HG02798 (cell line): ENCODE measurements at regions not wholly inside any gene's neighbourhood (a gene's known extent, or its start where the extent isn't known, plus 50 kb on each side); places are given as distances from the start of the nearest gene placed in this dataset.

ENCODE experiments used
- ATAC-seq: cut with Tn5 transposase; IDR thresholded peaks from one replicate; pipeline ENCODE4 v1.9.1; 2021; ENCODE audit warnings: mild to moderate bottlenecking; ENCODE audit not compliant: unreplicated experiment, poor library complexity

DNA sequence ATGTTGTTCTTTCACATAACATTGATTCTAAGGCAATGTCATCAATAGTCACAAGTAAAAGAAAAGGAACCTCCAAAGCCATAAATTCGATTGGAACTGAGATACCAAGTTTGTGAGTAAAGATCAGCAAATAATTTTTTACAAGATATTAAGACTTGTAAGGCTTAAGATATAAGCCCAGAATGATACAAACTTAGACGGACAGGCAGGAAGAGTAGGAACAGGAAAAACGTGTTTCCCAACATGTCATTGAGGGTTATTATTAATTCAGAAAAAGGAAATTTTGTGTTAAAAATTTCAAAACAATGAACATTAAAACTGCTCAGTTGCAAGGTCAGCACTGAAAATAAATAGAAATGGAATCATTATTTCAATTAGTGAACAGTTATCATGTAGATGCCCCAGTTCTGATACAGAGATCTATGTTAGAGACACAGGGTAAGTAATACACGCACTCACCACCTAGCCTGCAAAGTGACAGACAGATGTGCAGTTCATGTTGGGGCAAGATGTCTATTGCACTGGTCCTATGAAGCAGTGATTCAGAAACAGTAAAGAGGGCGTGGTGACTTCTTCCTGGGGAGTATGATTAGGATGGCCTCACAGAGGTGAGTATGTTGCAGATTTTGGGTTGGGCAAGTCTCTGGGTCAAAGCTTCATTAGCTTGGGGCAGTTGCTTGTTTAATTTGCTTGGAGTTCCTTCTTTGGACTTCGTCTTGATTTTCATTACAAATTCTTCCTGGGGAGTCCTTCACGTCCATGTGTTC, 284.4 kb downstream of the SETD4 start:
- ATAC-seq, result no peak

DNA sequence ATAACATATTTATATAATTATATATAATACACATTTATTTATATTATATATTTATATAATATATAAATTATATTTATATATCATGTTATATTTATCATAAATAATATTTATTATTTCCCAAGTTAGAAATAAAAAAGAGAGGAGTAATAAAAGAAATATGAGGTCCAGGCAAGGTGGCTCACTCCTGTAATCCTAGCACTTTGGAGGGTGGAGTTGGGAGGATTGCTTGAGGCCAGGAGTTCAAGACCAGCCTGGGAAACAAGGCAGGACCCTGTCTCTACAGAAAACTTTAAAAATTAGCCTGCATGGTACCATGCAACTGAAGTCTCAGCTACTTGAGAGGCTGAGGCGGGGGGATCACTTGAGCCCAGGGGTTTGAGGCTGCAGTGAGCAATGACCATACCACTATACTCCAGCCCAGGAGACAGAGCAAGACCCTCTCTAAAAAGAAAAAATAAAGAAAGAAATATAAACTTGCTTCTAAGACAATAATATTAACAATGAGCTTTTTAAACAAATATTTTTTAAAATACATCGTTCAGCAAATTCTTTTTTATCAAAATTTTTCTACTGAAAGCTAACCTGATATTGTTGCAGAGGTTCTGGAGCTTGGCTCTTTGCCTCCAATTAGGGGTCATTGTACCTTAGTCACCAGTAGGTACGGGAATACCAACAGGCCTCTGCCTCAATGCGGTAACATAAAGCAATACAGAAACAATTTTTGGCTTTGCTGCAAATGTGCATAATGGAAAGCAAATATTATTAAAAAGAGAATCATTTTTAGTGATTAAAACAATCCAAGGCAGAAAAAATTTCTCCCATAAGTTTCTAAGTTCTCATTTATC, 290.0 kb downstream of the SETD4 start:
- ATAC-seq, result no peak

DNA sequence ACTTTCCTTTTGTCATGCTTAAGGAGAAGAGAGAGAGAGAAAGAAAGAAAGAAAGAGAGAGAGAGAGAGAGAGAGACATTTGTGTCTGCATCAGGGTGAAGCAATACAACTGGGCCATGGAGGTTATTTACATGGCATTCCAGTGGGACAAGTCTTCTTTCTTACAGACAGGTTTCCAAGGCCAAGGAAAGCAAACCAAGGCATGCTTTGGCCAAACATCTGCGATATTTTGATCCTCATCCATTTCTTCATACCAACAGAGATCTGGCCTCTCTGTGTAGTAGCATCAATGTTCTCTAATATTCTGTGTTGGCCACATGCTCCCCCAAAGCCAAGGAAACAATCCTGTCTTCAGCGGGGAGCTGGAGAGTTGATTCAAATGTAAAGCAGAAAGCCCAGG, 292.1 kb downstream of the SETD4 start:
- ATAC-seq, result no peak

DNA sequence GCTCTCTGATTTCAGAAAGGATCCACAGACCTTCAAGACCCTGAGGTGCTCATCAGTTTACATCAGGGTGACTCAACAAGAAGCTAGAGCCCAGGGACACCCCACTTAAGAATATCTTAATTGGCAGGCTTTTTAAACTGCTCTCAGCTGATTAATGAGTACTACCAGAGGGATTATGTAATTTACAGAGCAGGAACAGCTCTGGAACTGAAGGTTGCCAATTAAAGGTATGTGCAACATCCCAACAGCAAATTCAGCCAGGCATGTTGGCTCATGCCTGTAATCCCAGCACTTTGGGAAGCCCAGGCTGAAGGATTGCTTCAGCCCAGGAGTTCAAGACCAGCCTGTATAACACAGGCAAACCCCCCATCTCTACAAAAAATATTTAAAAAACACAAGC, 295.7 kb downstream of the SETD4 start:
- no peak for ATAC-seq

DNA sequence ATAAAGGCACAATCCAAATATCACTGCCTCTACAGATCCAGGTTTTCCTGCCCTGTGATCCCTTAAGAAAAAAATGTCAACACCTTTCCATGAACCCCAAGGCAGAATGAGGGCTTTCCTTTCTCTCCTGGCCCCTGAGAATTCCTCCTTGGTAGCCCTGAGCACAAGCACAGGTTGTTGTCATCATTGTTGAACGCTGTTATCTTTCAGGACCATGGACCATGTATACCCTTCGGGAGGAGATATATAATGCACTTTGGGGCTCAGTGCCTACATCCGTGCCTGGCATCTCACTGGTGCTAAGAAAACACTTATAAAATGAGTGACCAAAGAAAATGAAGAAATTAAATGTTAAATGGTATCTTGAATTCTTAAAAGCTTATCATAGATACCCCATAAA, 296.2 kb downstream of the SETD4 start:
- ATAC-seq, result no peak

DNA sequence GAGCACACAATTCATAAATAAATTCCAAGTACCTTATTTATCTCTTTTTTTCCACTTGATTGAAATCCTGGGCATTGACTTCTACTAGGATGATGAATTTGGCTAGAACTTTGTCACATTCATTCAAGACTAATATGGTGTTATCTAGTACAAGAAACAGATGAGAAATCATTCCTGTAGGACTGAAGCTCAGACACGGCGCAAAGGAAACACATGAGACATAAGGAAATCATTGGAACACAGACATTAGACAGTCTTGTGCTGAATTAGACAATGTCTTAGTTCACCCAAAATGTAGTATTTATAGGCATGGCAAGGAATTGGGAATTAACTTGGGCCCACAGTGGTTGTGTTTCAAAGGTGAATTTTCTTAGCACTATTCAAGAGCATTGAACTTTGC, 305.7 kb downstream of the SETD4 start:
- no peak for ATAC-seq

DNA sequence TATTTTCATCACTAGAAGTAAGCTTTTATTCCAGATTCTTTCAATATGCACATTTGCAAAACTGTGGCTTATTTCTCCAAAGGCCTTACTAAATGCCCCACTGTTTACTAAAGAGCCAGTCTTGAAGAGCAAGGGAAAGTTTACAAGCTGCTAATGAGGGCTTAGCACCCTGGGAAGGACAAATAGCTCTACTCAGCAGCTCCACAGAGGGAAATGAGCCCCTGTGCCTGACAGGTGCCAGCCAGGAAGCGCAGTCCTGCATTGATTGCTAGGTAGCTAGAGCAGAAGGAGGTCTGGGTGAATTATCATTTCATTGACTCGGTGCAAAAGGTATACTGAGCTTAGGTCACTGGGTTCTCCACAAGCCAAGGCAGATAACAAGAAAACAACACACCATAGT, 307.0 kb downstream of the SETD4 start:
- no peak for ATAC-seq

DNA sequence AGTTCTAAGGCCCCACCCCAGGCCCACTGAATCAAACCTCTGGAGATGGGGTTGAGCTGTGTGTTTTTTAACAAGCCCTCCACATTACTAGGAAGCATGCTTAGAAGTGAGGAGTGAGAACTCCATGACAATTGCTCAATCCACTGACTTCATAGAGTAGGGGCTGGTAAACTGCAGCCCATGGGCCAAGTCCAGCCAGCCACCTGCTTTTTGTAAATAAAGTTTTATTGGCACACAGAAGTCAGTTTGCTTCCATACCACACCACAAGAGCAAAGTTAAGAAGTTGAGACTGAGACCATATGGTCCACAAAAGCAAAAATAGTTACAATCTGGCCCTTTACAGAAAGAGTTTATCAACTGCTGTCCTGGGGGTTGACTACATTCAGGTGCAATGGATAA, 309.2 kb downstream of the SETD4 start:
- no peak for ATAC-seq

DNA sequence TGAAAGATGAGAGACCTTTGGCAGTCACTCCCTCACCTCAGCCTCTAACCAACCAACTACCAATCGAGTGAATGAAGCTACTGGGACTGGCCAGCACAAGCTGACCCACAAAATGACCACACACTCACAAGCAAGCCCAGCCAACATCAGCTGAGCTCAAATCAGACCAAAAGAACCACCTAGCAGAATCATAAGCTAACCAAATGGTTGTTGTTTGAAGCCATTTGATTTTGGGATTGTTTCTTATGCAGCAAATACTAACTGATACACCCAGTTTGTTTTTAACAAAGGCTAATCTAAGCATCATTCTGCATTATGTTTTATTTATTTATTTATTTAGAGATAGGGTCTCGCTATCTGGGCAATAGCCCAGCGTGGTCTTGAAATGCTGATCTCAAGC, 310.4 kb downstream of the SETD4 start:
- ATAC-seq, result no peak

DNA sequence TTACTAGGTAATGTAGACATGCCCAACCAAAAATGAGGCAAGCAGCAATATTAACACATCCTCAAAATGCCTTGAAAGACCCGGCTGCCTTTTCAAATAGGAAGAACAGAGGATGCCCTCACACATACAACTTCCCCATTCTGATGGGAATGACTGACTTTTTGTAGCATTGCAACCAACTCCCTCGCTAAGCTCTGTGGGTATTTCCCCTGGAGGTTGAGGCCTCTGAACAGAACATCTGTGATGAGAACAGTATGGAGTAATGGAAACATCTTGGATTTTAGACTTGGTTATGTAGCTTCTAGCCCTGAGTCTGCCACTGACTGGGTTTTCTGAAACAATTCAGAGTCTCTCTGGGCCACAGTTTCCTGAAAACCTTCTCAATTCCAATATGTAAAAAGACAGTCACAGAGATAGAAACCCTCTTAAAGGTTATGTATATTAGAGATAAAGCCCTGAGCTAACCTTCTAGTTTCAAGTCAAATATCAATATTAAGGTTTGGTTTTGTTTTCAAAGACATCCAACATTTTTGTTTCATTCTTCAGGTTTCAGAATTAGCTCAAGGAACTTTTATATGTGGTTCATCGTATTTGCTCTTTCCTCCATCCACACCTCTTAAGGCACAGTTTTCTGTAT, 311.5 kb downstream of the SETD4 start:
- ATAC-seq, result no peak

DNA sequence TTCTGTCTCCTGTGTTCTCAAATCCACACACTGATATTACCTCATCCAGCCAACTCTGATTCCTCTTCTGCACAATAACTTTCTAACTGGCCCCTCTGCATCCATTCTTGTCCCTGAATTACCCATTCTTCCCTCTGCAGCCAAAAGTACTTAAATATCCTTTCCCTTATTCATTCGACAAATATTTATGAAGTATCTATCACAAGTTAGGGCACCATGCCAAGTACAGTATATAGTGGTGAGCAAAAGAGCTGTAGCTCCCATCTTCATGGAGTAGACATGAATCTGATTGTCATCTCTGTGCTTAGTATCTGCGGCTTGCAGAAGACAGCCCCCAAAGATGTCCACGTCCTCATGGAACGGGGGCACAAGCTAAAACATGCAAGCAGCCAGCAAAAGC, 316.8 kb downstream of the SETD4 start:
- ATAC-seq, result no peak

DNA sequence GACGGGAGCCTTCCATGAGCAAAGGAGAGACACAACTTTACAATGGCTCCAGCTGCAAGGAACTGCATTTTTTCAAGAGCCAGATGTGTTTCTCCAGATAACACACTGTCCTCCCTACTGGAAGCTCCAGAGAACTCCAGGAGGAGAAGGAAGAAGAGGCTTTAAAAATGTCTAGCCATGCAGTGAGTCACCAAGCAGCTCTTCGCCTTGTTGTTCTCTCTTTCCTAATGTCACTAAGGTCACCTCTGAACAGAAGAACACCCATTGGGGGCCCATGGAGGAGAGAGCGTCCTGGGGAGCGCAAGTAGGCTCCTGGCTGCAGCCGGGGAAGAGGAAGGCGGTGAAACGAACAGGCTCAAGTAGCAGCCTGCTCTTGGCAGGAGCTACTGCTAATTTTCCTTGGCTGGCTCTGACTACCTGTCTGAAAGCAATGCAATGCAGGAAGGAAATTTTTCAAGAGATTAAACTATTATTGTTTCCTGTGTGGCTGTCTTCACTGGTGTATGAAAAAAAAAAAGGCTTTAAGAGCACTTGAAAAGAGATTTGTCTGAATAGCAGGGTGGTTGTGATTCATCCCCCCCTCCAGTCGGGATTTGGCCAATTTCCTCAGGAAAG, 321.9 kb downstream of the SETD4 start:
- ATAC-seq, result no peak

DNA sequence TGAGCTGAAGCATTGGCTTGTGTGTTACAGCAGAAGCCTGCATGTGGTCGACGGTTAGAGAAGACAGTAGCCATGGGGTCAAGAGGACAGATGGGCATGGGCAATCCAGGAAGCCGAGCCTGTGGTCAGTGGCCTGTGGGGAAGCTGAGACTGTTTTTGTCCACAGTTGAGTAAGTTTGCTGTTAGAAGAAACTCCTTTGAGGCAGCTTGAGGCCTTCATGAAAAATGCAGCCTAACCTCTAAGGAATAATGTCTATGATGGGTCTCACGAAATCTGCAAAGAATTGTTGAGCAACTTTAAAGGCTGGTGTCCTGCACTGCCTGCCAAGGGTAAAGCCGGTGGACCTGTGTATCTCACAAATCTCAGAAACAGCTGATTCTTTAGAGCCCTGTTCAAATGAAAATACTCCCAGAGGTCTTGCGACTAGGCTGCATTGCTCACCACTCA, 322.4 kb downstream of the SETD4 start:
- ATAC-seq, result no peak

DNA sequence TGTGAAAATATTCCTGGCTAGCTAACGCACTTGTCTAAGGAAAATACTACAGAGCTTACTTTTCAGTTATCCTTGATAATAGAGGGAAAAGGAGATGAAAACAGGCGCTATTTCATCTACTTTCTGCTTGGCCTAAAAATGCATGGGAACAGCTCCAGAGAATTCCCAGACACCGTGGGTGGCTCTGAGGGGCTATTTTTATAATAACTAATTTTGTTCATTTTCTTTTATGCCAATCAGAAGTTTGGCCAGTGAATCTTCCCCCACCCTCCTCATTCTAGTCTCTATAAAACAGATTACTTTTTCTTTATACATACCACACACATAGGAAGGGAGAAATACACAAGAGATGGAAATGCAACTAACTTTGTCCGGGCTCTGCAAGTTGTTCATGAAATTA, 322.9 kb downstream of the SETD4 start:
- no peak for ATAC-seq

DNA sequence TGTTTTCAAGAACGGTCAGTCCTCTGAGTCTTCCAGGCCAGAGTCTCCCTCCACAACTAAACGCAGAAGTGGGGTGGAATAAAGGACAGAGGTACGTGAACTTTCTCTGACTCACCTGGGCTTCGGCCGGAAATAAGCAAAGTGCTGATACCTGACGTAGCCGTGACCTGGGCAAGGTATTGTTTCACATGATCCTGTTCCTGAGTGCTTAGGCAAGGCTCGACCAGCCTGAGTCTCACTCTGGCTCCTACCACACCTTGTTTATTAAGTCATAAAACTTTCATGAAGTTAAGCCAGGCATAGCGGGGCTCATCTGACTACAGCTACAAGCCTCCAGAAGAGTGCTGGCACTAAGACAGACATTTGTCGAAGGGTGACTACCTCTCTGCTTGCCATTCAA, 327.5 kb downstream of the SETD4 start:
- no peak for ATAC-seq

DNA sequence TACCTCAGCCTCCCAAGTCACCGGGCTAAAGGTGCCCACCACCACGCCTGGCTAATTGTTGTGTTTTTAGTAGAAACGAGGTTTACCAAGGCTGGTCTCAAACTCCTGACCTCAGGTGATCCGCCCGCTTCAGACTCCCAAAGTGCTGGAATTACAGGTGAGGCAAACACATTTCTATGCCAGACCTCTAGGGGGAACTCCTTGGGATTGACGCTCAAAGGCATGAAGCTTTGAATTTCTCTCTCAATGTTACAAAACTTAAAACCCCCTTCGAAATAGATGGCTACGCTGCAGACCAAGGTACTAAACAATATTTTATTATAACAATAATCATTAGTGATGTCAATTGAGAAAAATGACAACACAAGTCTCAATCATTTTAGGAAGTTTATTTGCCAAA, 330.0 kb downstream of the SETD4 start:
- no peak for ATAC-seq

DNA sequence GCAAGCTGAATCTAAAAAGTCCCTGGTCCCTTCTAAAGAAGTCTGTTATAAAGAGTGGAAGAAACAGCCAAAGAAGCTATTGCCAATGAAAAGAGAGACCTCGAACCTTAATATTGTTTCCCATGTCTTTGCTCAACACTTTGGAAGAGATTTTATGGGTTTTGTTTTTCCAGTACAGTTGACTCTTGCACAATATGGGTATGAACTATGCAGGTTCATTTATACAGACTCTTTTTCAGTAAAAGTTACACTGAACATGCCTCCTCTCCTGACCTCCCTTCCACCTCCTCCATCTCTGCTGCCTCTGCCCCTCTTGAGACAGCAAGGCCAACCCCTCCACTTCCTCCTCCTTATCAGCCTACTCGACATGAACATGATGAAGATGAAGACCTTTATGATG, 332.5 kb downstream of the SETD4 start:
- ATAC-seq, result no peak

DNA sequence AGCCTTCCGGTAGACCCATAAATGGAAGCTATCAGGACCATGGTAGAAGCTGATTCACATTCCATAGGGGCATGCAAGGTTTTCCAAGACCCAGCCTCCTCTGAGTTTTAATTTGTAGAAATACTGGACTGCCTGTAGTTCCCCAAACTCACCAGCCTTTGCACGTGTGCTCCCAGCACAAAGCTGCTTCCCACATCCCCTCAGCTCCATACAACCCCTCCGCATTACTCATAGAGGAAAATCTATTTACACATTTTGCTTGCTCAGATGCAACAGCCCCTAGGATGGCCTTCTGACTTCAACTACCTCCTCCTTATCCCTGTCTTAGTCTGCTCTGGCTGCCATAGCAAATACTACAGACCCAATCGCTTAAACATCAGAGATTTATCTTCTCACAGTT, 336.2 kb downstream of the SETD4 start:
- ATAC-seq, result no peak

DNA sequence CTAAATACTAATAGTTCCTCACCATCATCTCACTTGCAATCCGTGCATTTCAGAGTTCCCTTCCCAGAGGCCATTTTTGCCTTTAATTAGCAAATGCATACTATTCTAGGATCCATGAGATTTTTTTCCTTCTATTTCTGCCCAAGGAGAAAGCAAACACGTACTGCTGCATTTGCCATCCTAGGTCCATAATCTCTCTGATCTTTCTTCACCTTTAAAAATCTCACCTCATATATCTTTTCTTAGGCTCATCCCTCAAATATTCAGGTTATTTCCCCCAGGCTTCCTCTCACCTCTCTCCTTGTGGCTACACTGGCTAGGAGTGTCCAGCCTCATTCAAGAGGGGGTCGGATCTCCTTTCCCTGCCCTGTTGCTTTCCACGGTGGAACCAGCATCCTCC, 338.6 kb downstream of the SETD4 start:
- no peak for ATAC-seq

DNA sequence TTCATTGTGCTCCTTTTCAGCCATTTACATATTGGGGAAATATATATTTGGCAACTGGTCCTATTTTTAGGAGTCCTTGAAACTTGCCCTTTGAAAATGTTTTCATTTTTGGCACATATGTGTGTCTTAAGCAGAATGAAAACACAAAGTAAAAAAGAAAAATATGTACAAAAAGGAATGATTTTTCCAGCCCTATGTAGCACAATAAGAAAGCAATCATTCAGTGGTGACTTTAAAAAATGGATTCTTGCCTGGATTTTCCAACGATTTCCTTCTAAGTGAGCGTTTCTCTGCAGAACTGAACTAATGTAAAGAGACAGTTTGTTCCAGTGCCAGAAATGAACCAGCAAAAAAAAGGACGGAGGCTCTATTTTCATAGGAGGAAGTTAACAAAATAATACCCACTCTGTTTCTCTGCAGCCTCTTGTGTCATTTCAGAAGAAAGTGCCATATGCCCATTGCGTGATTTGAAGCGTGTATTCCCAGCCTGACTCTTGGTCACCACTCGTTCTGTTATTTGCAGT, 340.1 kb downstream of the SETD4 start:
- ATAC-seq, result no peak

DNA sequence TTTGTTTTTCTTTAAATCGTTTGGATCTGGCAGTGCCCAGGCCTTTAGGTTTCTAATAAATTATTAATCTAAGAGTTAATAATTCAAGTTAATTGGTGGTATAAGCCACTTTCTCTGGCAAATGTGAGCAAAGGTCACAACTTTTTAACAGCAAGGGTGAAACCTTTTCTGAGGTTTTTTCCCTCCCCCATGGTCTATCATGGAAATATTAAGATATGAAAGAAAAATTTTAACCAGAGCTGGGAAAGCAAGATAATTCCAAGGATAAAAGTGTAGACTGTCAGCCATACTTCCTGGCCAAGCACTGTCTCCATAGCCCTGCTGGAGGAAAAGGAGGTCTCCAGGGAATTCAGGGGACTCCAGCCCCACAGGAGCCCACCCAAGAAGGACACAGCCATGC, 341.2 kb downstream of the SETD4 start:
- no peak for ATAC-seq
